ENCODE measurements at regions not wholly inside any gene's neighbourhood (a gene's known extent, or its start where the extent isn't known, plus 50 kb on each side); places are given as distances from the start of the nearest gene placed in this dataset.

- no peak for TF ChIP-seq POLR2AphosphoS5 (IDR thresholded peaks at IDR 0.05; ENCODE audit: borderline replicate concordance, low read depth, low read length)
- no peak for TF ChIP-seq EZH2 (IDR thresholded peaks at IDR 0.05)
Observed at GRCh38 chr9:89657295-89657694, 52.5 kb downstream of the GADD45G start.
